ENCODE measurements at regions not wholly inside any gene's neighbourhood (a gene's known extent, or its start where the extent isn't known, plus 50 kb on each side); places are given as distances from the start of the nearest gene placed in this dataset.

GRCh38 chr7:68376131-68376661, 1222.1 kb upstream of the AUTS2 start:
- no peak for DNase-seq (ENCODE audit: low read depth)
- TF ChIP-seq CTCF (IDR thresholded peaks at IDR 0.05; ENCODE audit: insufficient read depth, low read depth, low read length, missing control alignments) = no peak
- no peak overlapping the region for H3K4me3 ChIP-seq (ENCODE audit: low read depth, low read length)

- no peak for TF ChIP-seq CTCF (IDR thresholded peaks at IDR 0.05; ENCODE audit: insufficient read depth, low read depth, low read length, missing control alignments)
- H3K4me3 ChIP-seq (ENCODE audit: low read depth, low read length) = no peak overlapping the region
- DNase-seq (ENCODE audit: low read depth) = no peak
Observed at GRCh38 chr7:68381731-68382130, 1216.5 kb upstream of the AUTS2 start.

GRCh38 chr7:68384581-68384980, 1213.7 kb upstream of the AUTS2 start:
- TF ChIP-seq CTCF (IDR thresholded peaks at IDR 0.05; ENCODE audit: insufficient read depth, low read depth, low read length, missing control alignments) = no peak
- DNase-seq (ENCODE audit: low read depth) = no peak
- no peak overlapping the region for H3K4me3 ChIP-seq (ENCODE audit: low read depth, low read length)

- DNase-seq (ENCODE audit: low read depth) = no peak
- no peak for TF ChIP-seq CTCF (IDR thresholded peaks at IDR 0.05; ENCODE audit: insufficient read depth, low read depth, low read length, missing control alignments)
- H3K4me3 ChIP-seq (ENCODE audit: low read depth, low read length) = no peak overlapping the region
Observed at GRCh38 chr7:68393051-68393450, 1205.2 kb upstream of the AUTS2 start.

- DNase-seq (ENCODE audit: low read depth) = no peak
- no peak overlapping the region for H3K4me3 ChIP-seq (ENCODE audit: low read depth, low read length)
- no peak for TF ChIP-seq CTCF (IDR thresholded peaks at IDR 0.05; ENCODE audit: insufficient read depth, low read depth, low read length, missing control alignments)
Observed at GRCh38 chr7:68394131-68394530, 1204.1 kb upstream of the AUTS2 start.

- no peak for DNase-seq (ENCODE audit: low read depth)
- H3K4me3 ChIP-seq (ENCODE audit: low read depth, low read length) = no peak overlapping the region
- TF ChIP-seq CTCF (IDR thresholded peaks at IDR 0.05; ENCODE audit: insufficient read depth, low read depth, low read length, missing control alignments) = no peak
Observed at GRCh38 chr7:68399991-68400590, 1198.2 kb upstream of the AUTS2 start.

- no peak for TF ChIP-seq CTCF (IDR thresholded peaks at IDR 0.05; ENCODE audit: insufficient read depth, low read depth, low read length, missing control alignments)
- DNase-seq (ENCODE audit: low read depth) = no peak
- no peak overlapping the region for H3K4me3 ChIP-seq (ENCODE audit: low read depth, low read length)
Observed at GRCh38 chr7:68400783-68401182, 1197.5 kb upstream of the AUTS2 start.

Measured in GM12865 (cell line).